Suprapubic skin (tissue), 2 donors: ENCODE measurements at regions not wholly inside any gene's neighbourhood (a gene's known extent, or its start where the extent isn't known, plus 50 kb on each side); places are given as distances from the start of the nearest gene placed in this dataset.

ENCODE experiments used
- EP300 ChIP-seq: sonication (generic); formaldehyde crosslinking; IDR thresholded peaks from one replicate; pipeline ENCODE4 v1.6.1; 2017; ENCODE audit warnings: antibody characterized with exemption
- POLR2A ChIP-seq, 2 donors: fragments of 450-650 bp; IDR thresholded peaks; one replicate each; pipeline ENCODE4 v1.6.1; 2017; ENCODE audit warnings: antibody characterized with exemption in 2 of 2, mild to moderate bottlenecking in 2 of 2, moderate library complexity in 2 of 2

DNA sequence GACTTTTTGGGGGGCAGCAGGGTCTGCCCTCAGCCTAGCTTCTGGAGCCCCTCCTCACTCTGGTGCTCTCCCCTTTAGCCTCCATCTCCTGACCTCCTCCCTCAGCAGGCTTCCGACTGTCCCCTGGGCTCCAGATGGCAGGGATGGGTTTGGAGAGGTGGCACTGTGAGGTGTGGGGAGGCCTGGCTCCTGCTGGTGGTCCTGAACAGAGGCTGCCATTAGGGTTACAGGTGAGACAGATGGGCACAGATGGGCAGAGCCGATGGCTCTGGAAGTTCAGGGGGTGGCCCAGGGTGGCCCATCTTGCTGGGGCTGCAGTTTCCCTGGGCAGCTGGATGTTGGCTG is 68.5 kb upstream of the BEGAIN start:
- TF ChIP-seq POLR2A (IDR thresholded peaks at IDR 0.05) (no peak), EP300 (no peak)
